NCI-H69 (cell line): ENCODE measurements at regions not wholly inside any gene's neighbourhood (a gene's known extent, or its start where the extent isn't known, plus 50 kb on each side); places are given as distances from the start of the nearest gene placed in this dataset.

ENCODE experiments used
- DNase-seq: peaks from one replicate; lab custom pipeline; 2025; lab: John Stamatoyannopoulos, UW

DNA sequence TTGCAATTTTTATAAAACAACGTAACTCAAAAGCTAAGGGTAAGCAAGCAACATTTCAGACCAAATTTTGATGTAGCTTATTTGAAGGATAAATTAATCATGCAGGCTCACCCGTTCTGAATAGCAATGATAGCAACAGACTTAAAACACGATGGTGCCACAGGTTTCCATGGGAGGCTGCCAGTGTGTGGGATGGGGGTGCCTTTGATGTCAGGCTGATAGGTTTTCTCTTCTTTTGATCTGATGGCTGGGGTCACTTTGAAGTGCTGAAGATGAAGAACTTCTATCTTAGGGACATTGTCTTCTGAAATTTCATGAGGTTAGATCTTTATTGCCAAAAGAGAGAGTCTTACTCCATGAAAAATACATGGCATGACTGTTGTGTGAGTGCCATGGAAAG lies 206.8 kb downstream of the LPIN1 start:
- no peak for DNase-seq

DNA sequence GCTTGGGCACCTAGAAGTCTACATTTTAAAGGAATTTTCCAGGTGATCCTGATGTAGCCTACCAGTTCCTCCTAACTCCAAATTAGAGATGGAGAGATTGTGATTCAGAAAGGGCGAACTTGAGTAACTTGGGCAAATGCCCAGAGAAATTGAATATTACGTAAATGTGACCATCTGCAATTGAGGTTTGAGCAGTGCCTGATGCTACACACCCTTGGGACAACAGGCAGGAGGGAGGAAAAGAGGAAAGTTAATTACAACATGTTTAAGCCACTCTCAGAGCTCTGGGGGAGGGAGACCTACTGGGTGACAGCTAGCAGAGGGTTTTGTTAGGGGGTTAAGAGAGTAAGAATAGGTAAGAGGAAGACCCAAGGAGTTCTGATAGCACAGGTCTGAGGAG lies 208.9 kb downstream of the LPIN1 start:
- DNase-seq, result peak; percentile 14

DNA sequence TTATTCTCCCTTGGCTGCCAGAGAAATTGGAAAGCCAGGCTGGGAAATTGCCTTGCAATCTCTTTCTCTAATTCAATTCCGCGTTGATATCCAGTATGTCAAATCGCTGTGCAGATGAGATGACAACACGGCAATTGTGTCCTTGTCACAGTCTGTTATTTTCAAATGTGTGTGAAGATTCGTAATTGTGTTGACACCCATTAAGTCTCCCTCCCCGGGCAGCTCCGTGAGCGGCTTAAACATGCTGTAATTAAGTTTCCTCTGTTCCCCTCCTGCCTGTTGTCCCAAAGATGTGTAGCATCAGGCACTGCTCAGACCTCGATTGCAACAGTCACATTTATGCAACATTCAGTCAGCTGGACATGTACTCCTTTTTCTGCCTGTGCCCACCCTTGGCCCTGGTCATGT lies 209.5 kb downstream of the LPIN1 start:
- peak; percentile 45 for DNase-seq

DNA sequence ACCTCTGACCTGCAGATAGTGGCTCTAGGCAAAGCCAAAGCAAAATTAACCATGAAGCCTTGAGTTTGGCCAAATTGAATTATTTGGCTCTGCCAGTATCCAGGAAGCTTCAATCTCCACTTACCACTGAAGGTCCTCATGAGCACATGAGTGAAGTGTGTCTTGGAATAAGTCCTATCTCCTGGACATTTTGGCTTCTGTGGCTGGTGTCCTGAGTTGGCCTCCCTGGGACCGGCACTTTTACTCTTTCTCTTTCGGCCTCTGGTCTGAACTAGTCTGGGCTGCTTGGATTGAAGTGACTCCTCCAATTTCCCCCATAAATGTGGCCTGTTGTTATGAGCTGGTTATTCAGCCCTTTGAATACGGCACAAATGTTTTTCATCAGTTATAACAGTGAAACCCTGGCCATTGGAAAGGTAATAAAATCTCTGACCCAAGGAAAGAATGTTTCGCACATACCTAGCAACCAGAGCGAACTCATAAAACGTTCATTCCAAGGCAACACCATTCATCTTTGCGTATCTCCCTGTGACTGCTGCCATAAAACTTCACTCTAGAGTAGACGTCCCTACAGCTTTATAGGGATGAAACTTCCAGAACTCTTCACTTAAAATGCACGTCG lies 216.4 kb downstream of the LPIN1 start:
- no peak for DNase-seq

DNA sequence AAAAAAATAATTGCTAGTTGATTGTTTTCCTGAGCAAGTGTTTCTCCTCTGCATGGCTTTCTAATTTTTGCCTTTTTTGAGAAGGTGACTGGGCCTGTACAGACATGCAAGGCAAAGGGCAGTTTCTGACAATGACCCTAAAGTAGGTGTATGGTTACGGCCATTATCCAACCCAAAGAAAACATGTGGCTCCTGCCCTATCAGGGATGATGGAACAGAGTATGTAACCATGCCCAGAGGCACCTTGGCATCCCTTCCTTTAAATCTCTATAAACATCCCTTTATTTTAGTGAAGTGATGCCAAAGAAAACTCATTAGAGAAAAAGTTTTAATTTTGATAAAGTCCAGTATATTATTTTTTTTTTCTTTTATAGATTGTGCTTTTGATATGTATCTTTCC lies 217.5 kb downstream of the LPIN1 start:
- DNase-seq, result peak; percentile 4

DNA sequence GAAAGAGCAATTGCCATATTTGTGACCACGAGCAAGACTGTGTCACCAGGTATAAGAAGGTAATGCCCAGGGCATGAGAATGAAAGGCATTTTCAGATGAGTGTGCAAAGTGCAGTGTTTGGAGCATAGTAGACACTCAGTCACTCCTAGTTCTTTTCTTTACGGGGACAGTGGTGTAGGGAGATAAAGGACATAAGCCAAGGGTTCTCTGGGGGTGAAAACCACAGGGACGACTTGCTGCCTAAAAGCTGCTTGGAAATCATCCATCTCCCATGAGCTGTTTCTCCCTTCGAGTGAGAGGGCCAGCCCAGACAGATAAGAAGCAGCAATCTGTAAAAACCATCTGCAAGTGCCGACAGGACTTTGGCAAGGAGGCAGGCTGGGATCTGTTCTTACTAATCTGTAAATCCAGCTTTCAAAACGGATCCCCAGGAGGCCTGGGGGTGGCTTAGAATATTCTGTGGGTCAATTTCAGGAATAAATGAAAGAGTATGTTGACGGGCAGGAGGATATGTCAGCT lies 221.6 kb downstream of the LPIN1 start:
- DNase-seq, result no peak

DNA sequence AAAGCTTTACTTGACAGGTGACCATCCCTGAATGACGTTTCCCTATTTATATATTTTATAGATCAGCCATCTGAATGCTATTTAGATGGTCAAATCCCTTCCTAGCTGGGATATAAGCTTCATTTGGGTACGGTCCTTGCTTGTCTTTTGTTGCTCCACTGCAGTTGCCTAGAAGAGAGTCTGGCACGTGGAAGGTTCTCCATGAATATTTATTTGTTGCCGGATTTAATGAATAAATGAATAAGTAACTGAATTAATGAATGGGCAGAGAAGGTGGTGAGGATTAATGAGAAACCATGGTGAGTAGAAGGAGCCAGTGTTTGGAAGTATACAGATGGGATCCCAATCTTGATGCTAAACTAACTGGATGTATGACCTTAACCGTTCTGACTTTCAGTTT lies 222.1 kb downstream of the LPIN1 start:
- no peak for DNase-seq

DNA sequence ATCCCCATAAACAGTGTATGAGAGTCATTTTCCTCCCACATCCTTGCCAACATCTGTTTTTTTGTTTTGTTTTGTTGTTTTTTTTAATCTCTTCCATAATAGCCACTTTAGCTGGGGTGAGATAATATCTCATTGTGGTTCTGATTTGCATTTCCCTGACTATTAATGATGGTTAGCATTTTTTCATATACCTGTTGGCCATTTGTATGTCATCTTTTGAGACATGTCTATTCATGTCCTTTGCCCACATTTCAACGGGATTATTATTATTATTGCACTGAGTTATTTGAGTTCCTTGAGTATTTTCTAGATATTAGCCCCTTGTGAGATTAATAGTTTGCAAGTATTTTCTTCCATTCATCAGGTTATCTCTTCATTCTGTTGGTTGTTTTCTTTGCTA lies 223.3 kb downstream of the LPIN1 start:
- DNase-seq, result no peak

DNA sequence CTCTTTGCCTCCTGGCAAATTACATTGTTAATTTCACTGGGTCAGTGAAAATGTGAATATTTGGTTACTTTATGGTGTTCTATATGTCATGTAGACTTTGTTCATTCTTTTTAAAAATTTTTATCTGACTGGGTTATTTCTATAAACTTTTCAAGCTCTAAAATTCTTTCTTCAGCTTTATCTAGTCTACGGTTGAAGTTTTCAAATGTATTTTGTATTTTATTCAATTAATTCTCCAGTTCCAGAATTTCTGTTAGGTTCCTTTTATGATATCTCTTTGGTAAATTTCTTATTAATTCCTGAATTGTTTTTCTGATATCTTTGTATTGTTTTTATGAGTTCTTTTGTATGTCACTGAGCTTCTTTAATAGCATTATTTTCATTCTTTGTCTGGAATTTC lies 228.1 kb downstream of the LPIN1 start:
- DNase-seq, result no peak

DNA sequence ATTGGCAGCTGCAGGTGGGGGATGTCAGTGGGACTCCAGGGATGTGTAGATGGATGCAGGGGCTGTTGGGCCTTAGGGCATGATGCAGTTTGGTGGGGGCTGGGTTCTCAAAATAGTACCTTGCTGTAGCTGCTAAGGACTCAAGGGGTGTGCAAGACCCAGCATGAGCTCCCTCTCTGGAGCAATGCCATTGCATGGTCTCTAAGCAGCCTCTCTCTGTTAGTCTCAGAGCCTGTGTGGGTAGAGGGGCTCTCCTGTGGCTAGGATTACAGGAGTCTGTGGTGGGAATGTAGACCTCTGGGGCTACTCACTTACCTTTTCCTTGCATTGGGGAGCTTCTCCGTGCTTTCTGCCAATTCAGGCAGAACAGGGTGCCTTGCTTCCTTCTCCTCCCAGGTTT lies 228.9 kb downstream of the LPIN1 start:
- no peak for DNase-seq

DNA sequence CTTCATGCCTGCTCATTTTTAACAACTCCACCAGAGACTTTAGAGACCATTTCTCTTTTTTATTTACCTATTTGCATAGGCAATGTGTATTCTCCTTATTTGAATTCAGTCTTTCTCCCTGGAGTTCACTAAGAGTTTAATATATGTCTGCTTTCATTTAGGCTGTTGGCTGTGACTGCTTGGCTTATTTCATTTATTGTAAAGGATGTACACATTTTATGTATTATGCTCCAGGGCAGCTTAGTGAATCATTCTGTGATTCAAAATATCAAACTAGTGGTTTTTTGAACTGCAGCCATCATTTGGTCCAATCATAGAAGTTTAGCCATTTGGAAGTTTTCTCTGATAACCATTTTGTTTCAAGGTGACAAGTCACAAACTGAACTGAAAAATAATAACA lies 229.6 kb downstream of the LPIN1 start:
- no peak for DNase-seq

DNA sequence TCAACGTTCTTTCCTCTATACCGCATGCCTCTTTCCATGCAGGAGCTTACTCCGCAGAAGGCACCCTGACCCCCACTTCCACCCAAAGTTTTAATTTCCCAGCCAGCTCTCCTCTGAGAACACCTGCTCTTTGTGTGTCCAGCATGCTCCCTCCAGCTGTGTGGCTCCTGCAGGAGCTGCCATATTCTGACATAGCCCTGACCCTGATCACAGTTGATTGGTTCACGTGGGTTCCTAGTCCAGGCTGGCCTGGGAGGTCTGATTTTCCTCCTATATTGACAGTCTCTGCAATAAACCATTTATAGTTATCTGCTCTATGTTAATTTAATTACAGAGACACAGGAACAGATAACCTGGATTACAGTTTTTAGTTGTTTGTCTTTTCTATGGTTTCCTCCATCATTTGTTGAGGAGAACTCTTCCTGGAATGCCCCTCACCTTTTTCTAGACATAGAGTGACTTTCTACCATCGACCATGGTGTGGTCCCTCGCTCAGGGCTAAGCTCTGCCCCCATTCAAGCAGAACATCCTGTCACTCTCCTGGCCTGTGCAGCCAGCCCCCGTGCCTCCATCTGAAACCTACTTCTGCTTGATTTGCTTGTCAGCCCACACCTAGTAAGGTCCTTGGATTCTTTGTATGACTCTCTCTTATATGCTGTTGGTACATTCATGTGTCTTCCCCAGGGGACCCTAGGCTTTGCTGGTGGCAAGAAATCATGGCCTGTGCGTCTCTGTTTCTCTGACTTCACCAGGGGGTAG lies 231.5 kb downstream of the LPIN1 start:
- DNase-seq, result no peak

DNA sequence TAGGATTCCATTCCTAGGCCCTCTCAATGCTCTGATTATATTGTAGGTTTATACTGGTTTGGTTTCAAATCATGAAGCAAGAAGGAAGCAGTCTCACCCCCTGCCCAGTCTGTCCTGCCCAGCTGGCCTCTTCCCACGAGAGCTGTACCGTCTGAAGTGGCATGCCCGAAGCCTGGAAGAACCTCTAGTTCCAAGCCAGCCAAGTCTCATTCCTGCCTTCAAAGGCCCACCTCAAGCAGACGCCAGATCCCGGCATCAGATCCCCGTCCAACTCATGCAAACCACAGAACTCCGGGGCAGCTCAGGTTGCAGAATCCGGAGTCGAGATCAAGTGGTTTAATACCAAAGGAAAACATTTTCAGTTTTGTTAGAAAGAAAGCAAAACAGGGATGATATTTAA lies 234.4 kb downstream of the LPIN1 start:
- no peak for DNase-seq

DNA sequence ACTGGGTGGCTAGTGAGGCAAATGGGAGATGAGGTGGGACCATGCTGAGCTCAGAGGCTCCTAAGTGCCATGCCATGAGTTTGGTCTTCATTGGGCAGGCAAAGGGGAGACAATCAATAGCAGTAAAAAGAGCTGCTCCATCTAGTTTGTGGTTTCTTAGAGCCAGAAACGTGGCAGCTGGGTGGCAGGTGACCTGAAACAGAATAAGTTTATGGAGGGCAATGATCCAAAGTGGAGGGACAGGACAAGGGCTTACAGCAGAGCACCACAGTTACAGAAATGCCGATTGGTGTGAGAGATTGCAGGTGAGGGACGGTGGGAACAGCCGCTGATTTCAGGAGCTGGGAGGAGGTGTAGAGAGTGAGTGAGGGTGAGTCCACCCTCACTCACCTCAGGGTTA lies 237.0 kb downstream of the LPIN1 start:
- no peak for DNase-seq

DNA sequence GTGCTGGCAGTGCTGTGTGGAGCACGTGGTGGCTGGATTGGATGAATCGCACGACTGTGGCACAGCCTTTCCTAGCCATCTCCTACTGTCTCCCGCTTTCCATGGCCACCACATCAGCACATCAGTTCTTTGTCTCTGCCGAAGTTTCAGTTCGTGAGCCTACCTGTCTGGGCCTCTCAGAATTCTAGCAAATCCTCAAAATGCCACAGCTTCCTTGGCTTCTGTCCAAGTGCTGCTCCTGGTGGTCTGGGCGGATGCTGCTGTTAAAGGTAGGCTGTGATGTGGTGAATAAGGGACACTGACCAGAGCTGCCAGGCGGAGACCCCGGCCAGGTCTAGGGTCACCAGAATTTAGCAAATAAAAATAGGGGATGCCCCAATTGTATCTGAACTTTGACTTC lies 237.4 kb downstream of the LPIN1 start:
- no peak for DNase-seq

DNA sequence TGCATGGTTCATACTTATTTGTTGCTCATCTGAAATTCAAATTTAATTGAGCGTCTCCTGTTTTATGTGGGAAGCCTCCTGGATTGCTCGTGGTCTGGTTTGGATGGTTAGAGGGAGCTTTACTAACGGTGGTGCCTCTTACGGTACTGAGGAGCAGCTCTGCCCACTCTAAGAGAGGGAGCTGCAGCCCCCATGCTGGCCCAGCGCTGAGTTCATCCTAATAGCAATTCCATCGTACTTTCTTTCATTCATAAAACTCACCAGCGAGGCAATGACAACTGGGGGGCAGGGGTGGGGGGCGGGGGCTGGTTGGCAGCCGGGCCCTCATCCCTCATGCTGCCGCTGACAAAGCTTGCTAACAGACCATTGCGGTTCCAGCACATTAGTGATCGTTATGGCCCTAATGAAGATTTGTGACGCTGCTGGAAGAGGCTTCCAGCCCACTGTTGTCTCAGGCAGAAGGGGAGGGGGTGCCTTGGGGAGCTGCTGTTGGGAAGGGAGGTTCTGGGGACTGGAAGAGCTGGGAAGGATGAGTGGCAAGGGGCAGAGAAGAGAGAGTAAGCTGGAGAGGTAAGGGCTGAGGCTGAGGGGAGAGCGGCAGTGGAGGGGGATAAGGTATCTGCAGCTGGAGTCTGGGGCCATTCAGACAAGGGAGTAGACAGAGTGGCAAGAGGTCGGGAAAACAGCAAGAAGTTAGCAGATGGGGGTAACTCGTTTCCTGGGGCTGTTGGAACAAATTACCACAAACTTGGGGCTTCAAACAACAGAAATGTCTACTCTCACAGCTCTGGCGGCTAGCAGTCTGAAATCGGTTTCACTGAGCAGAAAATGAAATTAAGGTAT lies 238.1 kb downstream of the LPIN1 start:
- DNase-seq, result no peak

DNA sequence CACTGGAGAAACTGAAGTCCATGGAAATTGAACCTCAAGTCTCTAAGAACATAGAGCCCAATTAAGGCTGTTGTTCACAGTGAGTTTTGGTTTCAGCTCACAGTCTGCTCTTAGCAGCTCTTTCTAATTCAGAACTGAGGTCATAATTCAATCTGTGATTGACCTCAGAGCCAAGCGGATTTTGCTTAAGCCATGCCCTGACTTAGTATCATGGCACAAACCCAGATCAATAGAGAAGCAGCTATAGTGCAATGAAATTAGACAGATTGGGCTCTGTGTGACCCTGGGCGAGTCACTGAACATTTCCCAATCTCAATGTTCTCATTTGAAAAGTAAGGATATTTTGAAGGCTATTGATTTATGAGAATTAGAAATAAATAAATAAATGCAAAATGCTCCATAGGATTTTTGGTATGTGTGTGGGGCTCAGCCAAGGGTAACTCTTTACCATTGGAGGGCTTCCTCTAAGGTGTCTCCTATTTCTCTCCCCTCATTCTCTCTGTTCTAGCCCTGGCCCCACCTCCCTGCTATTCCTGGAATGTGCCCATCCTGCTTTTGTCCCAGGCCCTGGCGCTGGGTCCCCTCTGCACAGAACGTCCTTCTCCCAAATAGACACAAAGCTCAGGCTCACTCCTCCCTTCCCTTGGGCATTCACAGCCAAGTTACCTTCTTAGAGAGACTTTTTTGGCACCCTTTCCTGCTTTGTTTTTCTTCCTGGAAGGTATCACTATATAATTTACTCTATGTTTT lies 239.6 kb downstream of the LPIN1 start:
- DNase-seq, result no peak

DNA sequence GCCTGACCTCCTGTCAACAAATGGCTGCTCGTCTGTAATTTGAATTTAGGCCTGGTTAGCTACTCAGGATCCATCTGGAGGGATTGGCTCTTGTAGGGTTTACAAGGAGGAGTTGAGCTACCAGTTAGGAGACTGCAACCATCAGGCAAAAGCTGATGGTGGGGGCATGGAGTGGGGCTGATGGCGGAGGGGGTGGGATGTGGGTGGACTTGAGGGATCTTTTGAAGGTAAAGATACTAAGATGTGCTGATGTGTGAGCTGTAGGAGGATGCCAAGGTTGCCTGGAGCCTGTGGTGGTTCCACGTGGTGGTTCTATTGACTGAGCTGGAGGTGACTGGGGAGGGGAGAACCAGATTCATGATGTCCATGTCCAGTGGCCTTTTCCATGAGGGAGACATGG lies 240.7 kb downstream of the LPIN1 start:
- no peak for DNase-seq

DNA sequence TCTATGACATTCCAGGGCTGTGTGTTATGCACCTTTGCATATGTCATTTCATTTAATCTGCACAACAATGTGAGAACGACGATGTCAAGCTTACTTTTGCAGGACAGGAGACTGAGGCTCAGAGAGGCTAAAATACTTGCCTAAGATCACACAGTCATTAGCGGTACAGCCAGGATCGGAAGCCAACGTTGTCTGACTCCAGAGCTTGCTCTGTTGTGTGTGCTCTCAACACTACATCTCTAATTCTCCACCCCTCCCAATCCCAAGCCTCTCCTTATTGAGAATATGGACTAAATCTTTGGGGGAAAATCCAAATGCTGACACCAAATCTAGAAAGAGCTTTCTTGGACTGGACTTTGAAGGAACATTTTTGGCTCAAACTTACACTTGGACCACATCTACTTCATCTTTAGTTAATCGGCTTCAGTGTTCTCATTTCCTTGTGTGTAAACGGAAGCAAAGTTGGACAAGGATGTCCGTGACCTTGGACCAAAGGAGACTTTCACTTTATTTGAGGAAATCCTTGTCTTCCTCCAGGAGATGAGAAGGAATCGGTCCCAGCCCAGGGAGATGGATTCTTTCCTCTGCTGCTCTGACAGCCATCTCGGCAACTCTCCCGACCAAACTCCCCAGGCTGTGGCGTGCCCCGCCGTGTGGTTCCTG lies 242.4 kb downstream of the LPIN1 start:
- no peak for DNase-seq

DNA sequence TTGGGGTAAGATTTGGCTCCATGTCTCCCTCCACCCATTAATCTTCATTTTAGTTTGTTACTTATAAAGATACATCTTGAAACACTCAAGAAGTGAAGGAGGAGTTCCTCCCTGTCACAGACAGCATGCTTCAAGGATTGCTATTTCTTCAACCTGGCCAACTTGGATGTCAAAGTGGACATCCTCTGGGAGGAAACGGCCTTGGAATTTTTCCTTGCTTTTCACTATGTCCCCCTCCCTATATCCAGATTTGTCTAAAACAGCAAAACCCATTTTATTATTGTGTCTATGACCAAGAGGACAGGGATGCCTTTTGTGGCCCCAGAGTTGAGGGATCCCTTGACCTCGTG lies 242.9 kb downstream of the LPIN1 start:
- DNase-seq, result no peak

DNA sequence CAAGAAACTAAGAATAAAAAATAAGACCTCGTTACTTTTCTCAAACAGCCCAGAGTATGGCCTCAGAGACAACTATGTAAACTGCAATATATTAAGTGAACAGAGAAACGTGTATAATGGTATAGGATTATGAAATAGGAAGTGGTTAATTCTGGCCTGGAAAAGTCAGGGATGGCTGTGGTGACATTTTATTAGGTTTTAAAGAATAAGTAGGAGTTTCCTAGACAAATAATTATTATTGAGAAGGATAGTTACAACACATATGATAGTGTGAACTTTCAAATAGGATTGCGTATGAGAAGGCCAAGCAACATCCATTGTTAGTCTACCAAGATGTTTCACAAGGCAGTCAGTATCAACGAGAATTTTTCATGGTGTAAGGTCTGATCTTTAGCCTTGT lies 244.1 kb downstream of the LPIN1 start:
- DNase-seq, result no peak

DNA sequence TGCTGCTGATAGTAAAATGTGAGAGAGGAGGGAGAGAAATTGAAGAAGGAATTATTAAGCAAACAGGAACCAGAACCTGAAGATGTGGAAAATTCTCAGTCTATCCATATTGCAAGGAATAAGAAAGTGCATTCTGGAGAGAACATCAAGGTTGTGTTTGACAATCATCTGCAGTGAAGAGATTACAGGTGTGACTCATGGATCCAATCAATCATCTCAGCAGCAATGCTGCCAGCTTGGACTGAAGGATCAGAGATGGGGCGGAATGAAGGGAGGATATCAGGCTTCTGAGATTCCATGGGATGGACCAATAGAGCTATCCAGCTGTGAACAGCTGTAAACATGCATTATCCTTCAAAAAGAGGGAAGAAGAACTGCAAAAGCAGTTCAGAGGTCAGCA lies 247.3 kb downstream of the LPIN1 start:
- DNase-seq, result no peak
